CD1c-positive myeloid dendritic cell (primary cell): ENCODE measurements at regions not wholly inside any gene's neighbourhood (a gene's known extent, or its start where the extent isn't known, plus 50 kb on each side); places are given as distances from the start of the nearest gene placed in this dataset.
A peak's percentile ranks its signal among the peaks of the same experiment; 100 is the strongest.
"Not testable (repeated sequence)": the region's sequence is repeated elsewhere in the genome, so short reads cannot be mapped to it uniquely, and the experiment has no call there.

ENCODE experiments used
- DNase-seq: peaks from one replicate; pipeline ENCODE4 v3.0.0-alpha.2; 2016; ENCODE audit errors: extremely low spot score

GRCh38 chr10:22875581-22875980 is 52.3 kb upstream of the ARMC3 start:
- no peak for DNase-seq

- DNase-seq = no peak
Observed at GRCh38 chr10:22874189-22874854, 53.5 kb upstream of the ARMC3 start.

DNA sequence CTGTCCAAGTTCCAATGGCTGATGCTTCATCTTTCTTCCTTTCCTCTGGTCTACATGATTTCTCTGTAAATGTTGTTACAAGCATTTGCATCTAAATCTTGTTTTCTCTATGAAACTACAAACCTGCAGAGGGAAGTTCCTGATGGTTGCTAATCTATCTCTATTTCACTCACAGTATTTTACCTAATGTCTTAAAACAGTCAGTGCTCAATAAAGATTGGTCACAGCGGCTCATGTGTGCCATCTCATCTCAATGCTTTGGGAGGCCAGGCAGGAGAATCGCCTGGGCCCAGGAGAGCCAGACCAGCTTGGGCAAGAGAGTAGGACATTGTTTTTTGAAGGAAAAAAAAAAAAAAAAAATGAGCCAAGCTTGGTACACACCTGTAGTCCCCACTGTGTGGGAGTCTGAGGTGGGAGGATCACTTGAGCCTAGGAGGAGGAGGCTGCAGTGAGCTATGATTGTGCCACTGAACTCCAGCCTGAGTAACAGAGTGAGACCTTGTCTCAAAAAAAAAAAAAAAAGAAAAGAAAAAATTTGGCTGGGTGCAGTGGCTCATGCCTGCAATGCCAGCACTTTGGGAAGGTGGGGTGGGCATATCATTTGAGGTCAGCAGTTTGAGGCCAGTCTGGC is 71.3 kb upstream of the ARMC3 start:
- no peak for DNase-seq

DNA sequence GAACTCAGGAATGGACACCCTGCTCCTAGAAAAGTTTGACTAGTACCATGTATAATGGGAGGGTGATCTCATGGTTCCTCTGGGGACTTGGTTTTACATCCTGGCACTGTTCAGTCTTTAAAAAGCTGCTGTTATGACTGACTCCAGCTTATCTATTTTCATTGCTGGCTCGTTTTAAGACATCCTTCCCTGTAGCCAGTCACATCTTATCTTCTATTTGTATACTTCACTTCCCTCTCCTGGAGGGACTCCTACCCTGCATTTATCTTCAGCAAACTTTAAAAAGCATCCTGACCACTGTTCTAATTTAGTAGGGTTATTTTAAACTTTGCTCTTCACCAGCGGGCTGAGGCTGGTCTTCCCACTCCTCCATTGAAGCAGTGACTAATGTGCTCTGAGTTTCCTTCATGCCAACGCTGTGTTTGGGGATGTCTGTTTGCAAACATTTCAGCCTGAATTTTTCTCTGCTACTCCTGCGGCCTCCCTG is 72.9 kb upstream of the ARMC3 start:
- DNase-seq = no peak

GRCh38 chr10:22853906-22854447 is 73.9 kb upstream of the ARMC3 start:
- DNase-seq = no peak

GRCh38 chr10:22852712-22853353 is 75.0 kb upstream of the ARMC3 start:
- DNase-seq = no peak

GRCh38 chr10:22851865-22852239 is 76.0 kb upstream of the ARMC3 start:
- DNase-seq = no peak

GRCh38 chr10:22850541-22850940 is 77.3 kb upstream of the ARMC3 start:
- no peak for DNase-seq

DNA sequence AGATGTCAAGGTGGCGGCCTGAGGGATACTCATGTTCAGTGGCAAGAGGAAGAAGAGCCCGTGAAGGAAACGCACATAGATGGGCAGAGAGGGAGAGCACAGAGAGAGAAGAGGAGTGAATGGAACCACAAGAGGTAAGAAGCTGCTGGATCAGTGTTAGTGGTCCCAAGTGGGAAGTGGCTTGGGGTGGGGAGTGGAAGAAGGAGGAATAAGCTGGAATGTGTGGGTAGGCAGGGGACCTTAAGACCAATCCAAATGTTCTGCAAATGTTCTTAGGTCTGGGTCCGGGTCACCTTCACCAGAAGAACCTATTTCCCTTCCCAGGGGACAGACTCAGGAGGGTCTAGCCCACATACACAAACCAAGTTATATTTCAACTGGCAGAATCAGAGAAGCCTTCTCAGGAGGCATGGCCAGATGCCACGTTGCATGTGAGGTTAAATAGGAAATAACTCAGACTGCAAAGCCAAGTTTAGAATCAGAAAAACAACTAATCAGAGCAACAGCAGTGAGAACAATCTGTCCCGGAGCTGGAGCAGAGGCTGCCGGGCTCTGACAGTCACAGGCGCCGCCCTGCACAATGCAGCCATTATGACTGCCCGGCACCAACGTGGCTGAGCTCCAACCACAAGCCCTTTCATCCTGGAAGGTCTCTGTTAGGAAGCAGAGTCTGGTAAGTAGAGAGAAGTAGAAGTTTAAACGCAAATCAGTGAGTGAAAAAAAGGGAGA is 78.6 kb upstream of the ARMC3 start:
- DNase-seq = no peak

GRCh38 chr10:22848509-22848908 is 79.3 kb upstream of the ARMC3 start:
- no peak for DNase-seq

DNA sequence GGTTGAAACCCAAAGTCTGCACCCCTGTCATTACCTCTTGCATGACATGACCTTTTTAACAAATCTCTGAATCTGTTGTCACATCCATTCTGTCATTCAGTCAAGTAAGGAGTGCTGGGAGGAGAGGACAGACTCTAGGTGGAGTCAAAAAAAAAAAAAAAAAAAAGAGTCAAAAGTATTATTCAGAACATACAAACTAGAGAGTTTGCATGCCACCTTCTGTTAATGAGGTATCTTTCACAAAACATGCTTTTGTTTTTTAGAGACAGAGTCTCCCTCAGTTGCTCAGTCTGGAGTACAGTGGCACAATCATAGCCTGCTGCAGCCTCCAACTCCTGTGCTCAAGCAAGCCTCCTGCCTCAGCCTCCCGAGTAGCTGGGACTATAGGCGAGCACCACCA is 81.6 kb upstream of the ARMC3 start:
- no peak for DNase-seq

GRCh38 chr10:22839639-22840038 is 88.2 kb upstream of the ARMC3 start:
- no peak for DNase-seq

DNA sequence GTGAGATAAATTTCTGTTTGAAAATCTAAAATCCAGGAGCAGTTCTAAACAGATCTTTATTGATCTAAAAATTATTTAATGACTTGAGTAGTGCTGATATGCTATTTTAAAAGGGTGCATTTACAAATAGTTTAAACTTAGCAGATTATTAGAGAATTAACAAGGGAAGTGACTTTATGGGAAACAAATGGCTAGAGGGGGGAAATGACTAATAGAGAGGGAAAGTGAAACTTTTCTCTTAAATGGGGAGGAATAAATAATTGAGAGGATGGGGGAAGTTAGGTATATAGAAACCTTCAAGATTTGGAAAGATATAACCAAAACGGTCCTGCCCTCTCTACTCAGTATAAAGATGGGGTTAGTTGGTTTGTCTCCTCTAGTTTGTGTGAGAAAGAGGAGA is 90.1 kb upstream of the ARMC3 start:
- no peak for DNase-seq

- no peak for DNase-seq
Observed at GRCh38 chr10:22837351-22837750, 90.5 kb upstream of the ARMC3 start.

DNA sequence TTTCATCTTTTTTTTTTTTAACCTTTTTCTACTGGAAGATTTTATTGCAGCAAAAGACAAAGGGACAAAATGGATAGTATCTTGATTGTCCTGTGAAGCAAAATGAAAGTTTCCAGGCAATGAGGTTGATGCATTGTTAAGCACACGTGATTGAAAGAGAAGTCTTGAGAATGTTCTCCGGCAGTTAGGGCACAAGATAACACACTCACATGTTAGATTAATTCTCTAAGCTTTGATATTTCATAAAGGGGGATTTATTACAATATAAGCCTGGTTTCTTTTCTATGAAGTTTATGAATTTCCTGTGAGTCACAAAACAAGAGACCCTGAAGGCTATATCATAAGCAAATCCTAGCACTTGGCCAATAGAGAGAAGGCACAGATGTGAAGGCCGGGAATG is 93.4 kb upstream of the ARMC3 start:
- DNase-seq = no peak

- DNase-seq = no peak
Observed at GRCh38 chr10:22833781-22834180, 94.1 kb upstream of the ARMC3 start.

GRCh38 chr10:22833353-22833752 is 94.5 kb upstream of the ARMC3 start:
- DNase-seq = no peak

- no peak for DNase-seq
Observed at GRCh38 chr10:22832851-22833250, 95.0 kb upstream of the ARMC3 start.

DNA sequence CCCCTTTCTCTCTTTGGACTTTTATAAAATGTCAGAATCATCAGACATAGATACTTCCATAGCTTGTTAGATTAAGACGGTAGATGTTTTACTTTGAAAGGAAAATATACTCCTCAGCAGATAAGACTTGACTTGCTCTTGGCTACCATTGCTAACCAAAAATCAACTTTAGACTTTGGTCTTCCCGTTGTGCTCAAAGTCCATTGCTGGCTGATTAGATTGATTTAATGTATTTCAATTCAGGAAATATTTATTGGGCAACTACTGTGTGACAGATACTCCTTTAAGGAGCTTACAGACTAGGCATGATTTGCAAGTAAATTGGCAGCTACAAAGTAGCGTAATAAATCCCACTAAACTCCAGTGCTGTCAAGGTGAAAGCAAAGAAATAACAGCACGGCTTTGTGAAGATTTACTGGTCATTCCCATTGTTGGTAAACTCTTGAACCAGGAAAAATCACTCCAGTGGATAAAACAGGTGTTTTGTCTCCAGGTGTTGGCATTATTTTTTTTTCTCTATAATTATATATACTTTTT is 95.7 kb upstream of the ARMC3 start:
- DNase-seq = no peak

DNA sequence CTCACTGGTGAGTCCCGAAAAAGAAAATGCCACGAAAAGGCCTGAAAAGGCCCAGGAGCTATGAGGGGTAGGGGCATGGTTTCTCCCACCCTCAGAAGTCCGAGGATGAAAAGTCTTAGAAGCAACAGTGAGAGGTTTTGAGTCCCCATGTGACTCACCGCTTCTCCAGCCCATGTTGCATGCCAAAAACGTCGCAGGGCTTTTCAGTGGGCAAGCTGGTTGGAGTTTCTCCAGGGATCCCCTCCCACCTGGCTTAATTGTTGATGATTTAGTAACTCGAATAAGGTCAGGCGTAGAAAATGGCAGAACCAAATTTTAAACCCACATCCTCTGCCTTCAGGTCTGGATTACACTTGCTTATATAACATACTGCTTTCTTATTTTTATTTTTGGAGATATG is 96.3 kb upstream of the ARMC3 start:
- no peak for DNase-seq

- DNase-seq = not testable (repeated sequence)
Observed at GRCh38 chr10:22828712-22829111, 99.1 kb upstream of the ARMC3 start.

- DNase-seq = peak; percentile 12
Observed at GRCh38 chr10:22825841-22826240, 102.0 kb upstream of the ARMC3 start.
